ENCODE measurements at regions not wholly inside any gene's neighbourhood (a gene's known extent, or its start where the extent isn't known, plus 50 kb on each side); places are given as distances from the start of the nearest gene placed in this dataset.

DNA sequence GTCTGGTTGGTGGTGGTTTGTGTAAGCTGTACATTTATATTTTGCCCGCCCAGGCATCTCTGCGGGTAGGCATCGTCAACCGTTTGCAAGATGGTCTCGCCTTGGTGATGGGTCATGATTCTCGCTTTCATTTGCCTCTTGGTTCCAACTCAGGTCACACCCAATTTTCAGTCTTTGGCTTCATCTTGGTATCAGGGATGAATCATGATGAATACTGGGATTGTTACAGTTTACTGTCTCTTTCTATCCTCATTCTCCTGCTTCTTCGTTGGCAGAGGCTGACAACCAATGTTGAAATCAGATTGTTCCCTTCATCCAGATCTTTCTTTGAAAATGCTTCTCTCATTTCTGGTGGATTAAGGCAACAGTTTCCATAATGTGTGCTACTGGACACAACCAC lies 129.7 kb upstream of the KAZN start:
- H3K27me3 ChIP-seq (ENCODE audit: control insufficient read depth, insufficient read depth, low read length): no peaks in the 10 kb centered on the region
- WGBS (ENCODE audit: insufficient coverage): 90% methylated on average over 2 of the region's 7 CpGs
- DNase-seq (ENCODE audit: low read depth in 4 of 6, low spot score in 6 of 6): no peak
- H3K4me1 ChIP-seq (ENCODE audit: control insufficient read depth, insufficient read depth, low read length): no peaks in the 10 kb centered on the region
- H3K9me3 ChIP-seq (ENCODE audit: control insufficient read depth, insufficient read depth, low read length): no peaks in the 10 kb centered on the region
- no peak overlapping the region for H3K27ac ChIP-seq (ENCODE audit: low read depth, low read length)
- no peak overlapping the region for H3K4me3 ChIP-seq (ENCODE audit: low read depth, low read length)
- no peaks in the 10 kb centered on the region for H3K36me3 ChIP-seq (ENCODE audit: control insufficient read depth, insufficient read depth, low read length)

DNA sequence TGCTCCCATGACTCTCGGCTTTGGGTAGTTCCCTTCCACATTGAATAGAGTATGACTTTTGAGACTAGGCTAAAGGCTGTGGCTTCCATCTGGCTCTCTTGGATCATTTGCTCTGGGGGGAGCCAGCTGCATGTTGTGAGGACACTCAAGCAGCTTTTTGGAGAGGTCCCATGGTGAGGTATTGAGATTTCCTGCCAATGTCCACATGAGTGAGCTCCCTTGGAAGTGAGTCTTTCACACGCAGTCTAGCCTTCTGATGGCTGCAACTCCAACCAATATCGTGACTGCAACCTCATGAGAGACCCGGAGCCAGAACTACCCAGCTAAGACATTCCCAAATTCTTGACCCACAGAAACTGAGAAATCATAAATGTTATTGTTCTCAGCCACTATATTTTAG lies 127.7 kb upstream of the KAZN start:
- Histone ChIP-seq H3K27ac (ENCODE audit: low read depth, low read length) (no peak overlapping the region), H3K4me1 (ENCODE audit: control insufficient read depth, insufficient read depth, low read length) (no peaks in the 10 kb centered on the region), H3K36me3 (ENCODE audit: control insufficient read depth, insufficient read depth, low read length) (no peaks in the 10 kb centered on the region), H3K27me3 (ENCODE audit: control insufficient read depth, insufficient read depth, low read length) (no peaks in the 10 kb centered on the region), H3K4me3 (ENCODE audit: low read depth, low read length) (no peak overlapping the region), H3K9me3 (ENCODE audit: control insufficient read depth, insufficient read depth, low read length) (no peaks in the 10 kb centered on the region)
- WGBS (ENCODE audit: insufficient coverage): 83% methylated on average over 3 of the region's 4 CpGs
- DNase-seq (ENCODE audit: low read depth in 4 of 6, low spot score in 6 of 6): no peak

DNA sequence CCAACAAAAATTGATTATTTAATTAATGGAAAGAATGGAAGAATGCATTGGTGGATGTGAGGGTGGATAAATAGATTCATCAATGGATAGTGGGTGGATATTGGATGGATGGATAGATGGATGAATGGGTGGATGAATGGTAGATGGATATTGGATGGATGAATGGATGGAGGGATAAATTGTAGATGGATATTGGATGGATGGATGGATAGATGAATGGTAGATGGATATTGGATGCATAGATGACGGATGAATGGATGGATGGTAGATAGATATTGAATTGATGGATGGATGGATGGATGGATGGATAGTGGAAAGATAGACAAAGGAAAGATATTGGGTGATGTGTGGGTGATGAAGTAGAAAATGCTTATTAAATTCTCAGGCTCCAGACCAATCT lies 123.6 kb upstream of the KAZN start:
- H3K4me3 ChIP-seq (ENCODE audit: low read depth, low read length): no peak overlapping the region
- H3K27me3 ChIP-seq (ENCODE audit: control insufficient read depth, insufficient read depth, low read length): no peaks in the 10 kb centered on the region
- no peaks in the 10 kb centered on the region for H3K9me3 ChIP-seq (ENCODE audit: control insufficient read depth, insufficient read depth, low read length)
- 100% methylated on average over 1 of the region's 1 CpG for WGBS (ENCODE audit: insufficient coverage)
- DNase-seq (ENCODE audit: low read depth in 4 of 6, low spot score in 6 of 6): no peak
- H3K27ac ChIP-seq (ENCODE audit: low read depth, low read length): no peak overlapping the region
- no peaks in the 10 kb centered on the region for H3K36me3 ChIP-seq (ENCODE audit: control insufficient read depth, insufficient read depth, low read length)
- H3K4me1 ChIP-seq (ENCODE audit: control insufficient read depth, insufficient read depth, low read length): no peaks in the 10 kb centered on the region

DNA sequence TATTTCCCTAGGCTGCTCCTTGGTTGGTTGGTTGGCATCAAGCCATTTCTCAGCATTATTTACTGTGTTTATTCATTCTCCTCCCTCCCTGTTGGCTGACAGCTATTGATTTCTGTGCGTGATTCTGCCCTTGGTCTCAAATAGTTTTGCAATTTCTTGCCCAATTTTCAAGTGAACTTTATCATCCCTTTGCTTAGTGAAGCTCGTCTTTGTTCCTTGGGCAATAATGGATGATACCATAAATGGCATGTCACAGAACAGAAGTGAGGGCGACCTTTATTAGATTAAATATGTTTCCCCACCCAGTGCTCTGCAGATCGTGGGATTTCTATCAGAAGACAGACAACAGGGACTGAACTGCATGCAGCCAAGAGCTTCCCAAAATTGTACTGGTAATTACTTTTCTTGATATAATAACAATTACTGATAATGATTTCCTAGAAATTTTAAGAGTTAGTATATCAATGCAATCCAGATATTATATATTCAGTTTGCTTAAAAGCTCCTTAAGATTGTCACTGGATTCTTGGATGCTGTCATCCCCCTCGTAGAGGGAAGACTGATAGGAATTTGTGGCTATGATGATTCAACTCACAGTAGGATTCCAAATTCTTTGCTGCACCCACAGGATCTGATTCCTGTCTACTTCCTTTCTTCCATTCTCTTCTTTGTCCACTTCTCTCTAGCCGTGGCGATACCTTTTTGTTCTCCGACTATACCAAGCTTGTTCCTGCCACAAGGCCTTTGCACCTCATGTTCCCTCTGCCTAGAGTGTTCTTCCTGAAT lies 122.1 kb upstream of the KAZN start:
- peak in 1 of 6 donors; percentile 46 for DNase-seq (ENCODE audit: low read depth in 4 of 6, low spot score in 6 of 6)
- Histone ChIP-seq H3K9me3 (ENCODE audit: control insufficient read depth, insufficient read depth, low read length) (no peaks in the 10 kb centered on the region), H3K27me3 (ENCODE audit: control insufficient read depth, insufficient read depth, low read length) (no peaks in the 10 kb centered on the region), H3K4me3 (ENCODE audit: low read depth, low read length) (no peak overlapping the region), H3K4me1 (ENCODE audit: control insufficient read depth, insufficient read depth, low read length) (no peaks in the 10 kb centered on the region), H3K36me3 (ENCODE audit: control insufficient read depth, insufficient read depth, low read length) (no peaks in the 10 kb centered on the region), H3K27ac (ENCODE audit: low read depth, low read length) (no peak overlapping the region)
- 88% methylated on average over 3 of the region's 8 CpGs for WGBS (ENCODE audit: insufficient coverage)

DNA sequence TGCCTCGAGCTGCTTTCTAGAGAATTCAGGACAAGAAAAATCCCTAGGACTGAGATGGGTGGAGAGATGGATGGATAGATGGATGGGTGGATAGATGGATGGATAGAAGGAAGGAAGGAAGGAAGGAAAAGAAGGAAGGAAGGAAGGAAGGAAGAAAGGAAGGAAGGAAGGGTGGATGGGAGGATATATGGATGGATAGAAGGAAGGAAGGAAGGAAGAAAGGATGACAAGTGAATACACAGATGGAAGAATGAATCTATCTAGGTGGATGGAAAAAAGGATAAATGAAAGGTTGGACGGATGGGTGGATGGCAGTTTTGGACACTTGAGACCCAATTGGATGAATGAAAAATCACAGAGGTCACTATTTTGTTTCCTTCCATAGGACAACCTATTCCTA lies 120.4 kb upstream of the KAZN start:
- H3K27ac ChIP-seq (ENCODE audit: low read depth, low read length): no peak overlapping the region
- no peaks in the 10 kb centered on the region for H3K4me1 ChIP-seq (ENCODE audit: control insufficient read depth, insufficient read depth, low read length)
- no peaks in the 10 kb centered on the region for H3K27me3 ChIP-seq (ENCODE audit: control insufficient read depth, insufficient read depth, low read length)
- no peak overlapping the region for H3K4me3 ChIP-seq (ENCODE audit: low read depth, low read length)
- H3K36me3 ChIP-seq (ENCODE audit: control insufficient read depth, insufficient read depth, low read length): no peaks in the 10 kb centered on the region
- no peak for DNase-seq (ENCODE audit: low read depth in 4 of 6, low spot score in 6 of 6)
- 80% methylated on average over 1 of the region's 2 CpGs for whole genome bisulfite sequencing (ENCODE audit: insufficient coverage)
- no peaks in the 10 kb centered on the region for H3K9me3 ChIP-seq (ENCODE audit: control insufficient read depth, insufficient read depth, low read length)

DNA sequence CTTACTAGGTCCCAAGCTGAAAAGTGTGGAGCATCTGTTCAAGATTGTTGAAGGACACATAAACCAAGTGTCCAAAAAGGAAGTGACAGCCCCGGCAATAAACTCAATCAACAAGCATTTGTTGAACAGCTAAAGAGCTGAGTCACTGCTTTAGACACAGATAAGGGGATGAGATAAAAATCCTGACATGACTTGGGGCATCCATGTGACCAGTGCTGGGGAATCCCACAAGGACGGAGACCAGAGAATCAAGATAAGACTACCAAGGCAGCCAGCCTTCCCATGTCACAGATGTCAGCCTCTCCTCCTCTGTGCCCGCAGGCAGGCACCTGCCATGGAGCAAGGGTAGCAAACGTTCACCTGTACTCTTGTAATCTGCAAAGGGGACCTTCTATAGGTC lies 118.6 kb upstream of the KAZN start:
- DNase-seq (ENCODE audit: low read depth in 4 of 6, low spot score in 6 of 6): no peak
- Histone ChIP-seq H3K36me3 (ENCODE audit: control insufficient read depth, insufficient read depth, low read length) (no peaks in the 10 kb centered on the region), H3K4me3 (ENCODE audit: low read depth, low read length) (no peak overlapping the region), H3K27me3 (ENCODE audit: control insufficient read depth, insufficient read depth, low read length) (no peaks in the 10 kb centered on the region), H3K27ac (ENCODE audit: low read depth, low read length) (no peak overlapping the region), H3K4me1 (ENCODE audit: control insufficient read depth, insufficient read depth, low read length) (no peaks in the 10 kb centered on the region), H3K9me3 (ENCODE audit: control insufficient read depth, insufficient read depth, low read length) (no peaks in the 10 kb centered on the region)
- 92% methylated on average over 3 of the region's 4 CpGs for WGBS (ENCODE audit: insufficient coverage)

DNA sequence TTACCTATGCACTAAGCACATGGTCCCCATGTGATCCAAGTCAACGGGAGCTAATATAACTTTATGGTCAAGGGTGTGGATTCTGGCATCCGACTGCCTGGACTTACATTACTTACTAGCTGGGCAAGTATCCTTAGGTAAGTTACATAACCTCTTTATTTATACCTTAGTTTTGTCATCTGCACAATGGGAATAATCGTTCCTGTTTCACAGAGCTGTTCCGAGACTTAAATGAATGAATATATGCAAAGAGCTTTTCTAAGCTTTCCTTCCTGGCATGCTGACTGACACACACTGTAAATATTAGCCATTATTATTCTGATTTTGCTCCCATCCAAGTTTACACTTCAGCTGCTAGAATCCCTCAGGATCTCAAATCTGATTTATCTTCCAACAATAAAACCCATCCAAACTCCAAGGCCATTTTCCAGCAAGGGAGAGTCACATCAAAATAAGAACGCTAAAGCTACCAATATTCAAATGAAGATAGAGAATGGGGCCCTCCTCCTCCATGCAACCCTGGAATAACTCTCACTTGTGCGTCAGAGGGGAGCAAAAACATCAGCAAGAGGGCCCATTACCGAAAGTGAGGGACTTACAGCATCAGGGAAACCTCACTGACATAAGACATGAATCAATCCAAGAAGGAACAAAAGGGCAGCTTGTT lies 115.6 kb upstream of the KAZN start:
- 90% methylated on average over 2 of the region's 7 CpGs for WGBS (ENCODE audit: insufficient coverage)
- Histone ChIP-seq H3K9me3 (ENCODE audit: control insufficient read depth, insufficient read depth, low read length) (no peaks in the 10 kb centered on the region), H3K36me3 (ENCODE audit: control insufficient read depth, insufficient read depth, low read length) (no peaks in the 10 kb centered on the region), H3K27me3 (ENCODE audit: control insufficient read depth, insufficient read depth, low read length) (no peaks in the 10 kb centered on the region), H3K4me1 (ENCODE audit: control insufficient read depth, insufficient read depth, low read length) (peaks cover 3% of the 10 kb centered on the region), H3K4me3 (ENCODE audit: low read depth, low read length) (no peak overlapping the region), H3K27ac (ENCODE audit: low read depth, low read length) (no peak overlapping the region)
- DNase-seq (ENCODE audit: low read depth in 4 of 6, low spot score in 6 of 6): no peak

DNA sequence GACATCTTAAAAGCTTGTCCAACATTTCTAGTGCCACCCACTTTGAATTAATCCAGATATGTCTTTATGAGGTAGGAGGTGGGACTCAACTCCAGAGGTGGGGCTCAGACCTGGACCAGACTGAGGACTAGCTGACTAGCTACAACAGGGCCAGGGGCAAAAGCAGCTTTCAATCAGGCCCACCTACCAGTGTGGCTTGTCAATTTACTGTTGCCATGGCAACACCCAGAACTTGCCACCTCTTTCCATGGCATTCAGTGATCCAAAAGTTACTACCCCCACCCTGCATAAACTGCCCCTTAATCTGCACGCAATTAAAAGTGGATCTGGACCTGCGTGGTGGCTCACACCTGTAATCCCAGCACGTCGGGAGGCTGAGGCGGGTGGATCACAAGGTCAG lies 113.2 kb upstream of the KAZN start:
- Histone ChIP-seq H3K36me3 (ENCODE audit: control insufficient read depth, insufficient read depth, low read length) (no peaks in the 10 kb centered on the region), H3K27ac (ENCODE audit: low read depth, low read length) (no peak overlapping the region), H3K27me3 (ENCODE audit: control insufficient read depth, insufficient read depth, low read length) (no peaks in the 10 kb centered on the region), H3K9me3 (ENCODE audit: control insufficient read depth, insufficient read depth, low read length) (no peaks in the 10 kb centered on the region), H3K4me1 (ENCODE audit: control insufficient read depth, insufficient read depth, low read length) (peaks cover 3% of the 10 kb centered on the region), H3K4me3 (ENCODE audit: low read depth, low read length) (no peak overlapping the region)
- no peak for DNase-seq (ENCODE audit: low read depth in 4 of 6, low spot score in 6 of 6)
- 100% methylated on average over 4 of the region's 5 CpGs for WGBS (ENCODE audit: insufficient coverage)

DNA sequence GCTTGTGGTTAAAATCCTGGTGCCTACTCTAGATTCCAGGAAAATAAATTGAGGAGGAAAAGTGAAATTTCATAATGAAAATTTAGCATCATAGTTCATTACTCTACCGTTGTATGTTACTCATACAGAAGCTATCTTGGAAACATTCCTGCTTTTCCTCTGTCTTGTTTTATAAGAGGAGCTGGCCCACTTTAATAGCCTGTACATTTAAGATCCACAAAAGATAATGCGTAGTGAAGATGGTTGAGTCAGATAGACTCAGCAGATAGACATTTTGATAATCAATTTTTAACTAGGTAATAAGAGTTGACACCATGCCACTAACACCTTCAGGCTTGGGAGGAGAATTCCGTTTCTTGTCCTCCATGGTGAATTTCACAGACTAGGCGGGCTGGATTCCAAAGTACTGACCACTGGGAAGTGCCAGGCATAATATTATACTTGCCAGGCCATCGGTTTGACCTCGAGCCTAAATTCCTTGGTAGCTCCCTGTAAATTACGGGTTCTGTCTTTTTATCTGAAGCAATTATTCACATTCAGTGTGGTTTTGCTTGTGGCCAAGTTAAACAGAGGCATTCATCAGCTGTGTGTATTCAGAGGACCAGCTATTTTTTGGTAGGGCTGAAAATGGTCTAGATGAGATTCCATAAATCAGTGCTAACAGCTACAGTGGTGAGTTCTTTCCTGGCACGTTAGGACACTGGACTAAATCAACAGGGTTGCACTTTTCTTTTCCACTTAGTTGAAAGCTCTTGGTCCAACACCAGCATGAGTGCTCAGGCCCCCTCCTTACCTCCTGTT lies 111.9 kb upstream of the KAZN start:
- DNase-seq (ENCODE audit: low read depth in 4 of 6, low spot score in 6 of 6): peak in 2 of 6 donors; percentile 28 to 73
- 36% methylated on average over 3 of the region's 8 CpGs for WGBS (ENCODE audit: insufficient coverage)
- Histone ChIP-seq H3K27ac (ENCODE audit: low read depth, low read length) (no peak overlapping the region), H3K4me1 (ENCODE audit: control insufficient read depth, insufficient read depth, low read length) (peaks cover 3% of the 10 kb centered on the region), H3K27me3 (ENCODE audit: control insufficient read depth, insufficient read depth, low read length) (no peaks in the 10 kb centered on the region), H3K36me3 (ENCODE audit: control insufficient read depth, insufficient read depth, low read length) (no peaks in the 10 kb centered on the region), H3K9me3 (ENCODE audit: control insufficient read depth, insufficient read depth, low read length) (no peaks in the 10 kb centered on the region), H3K4me3 (ENCODE audit: low read depth, low read length) (no peak overlapping the region)
